Esophagus squamous epithelium (tissue), 5 donors: ENCODE measurements at regions not wholly inside any gene's neighbourhood (a gene's known extent, or its start where the extent isn't known, plus 50 kb on each side); places are given as distances from the start of the nearest gene placed in this dataset.

Experiments used
- DNase-seq: peaks from one replicate; lab custom pipeline; 2025; lab: John Stamatoyannopoulos, UW
- H3K27ac ChIP-seq, 4 donors: fragments of 200-600 bp; sonication (generic); one replicate each; pipeline ENCODE4 v1.5.1; 2016 to 2019; ENCODE audit warnings: mild to moderate bottlenecking in 1 of 4
- H3K27me3 ChIP-seq, 4 donors: fragments of 200-600 bp; sonication (generic); 1 replicate in 3 of 4; 2 replicates in 1 of 4; pipeline versions ENCODE4 v1.5.1 to v1.6.0; 2017 to 2021; ENCODE audit warnings: antibody characterized with exemption in 1 of 4
- H3K36me3 ChIP-seq, 3 donors: fragments of 200-600 bp; sonication (generic); one replicate each; pipeline ENCODE4 v1.5.1; 2016 to 2019
- H3K4me1 ChIP-seq, 3 donors: fragments of 200-600 bp; sonication (generic); one replicate each; pipeline ENCODE4 v1.5.1; 2017 to 2019
- H3K4me3 ChIP-seq, 4 donors: fragments of 200-600 bp; sonication (generic); 1 replicate in 3 of 4; 2 replicates in 1 of 4; pipeline ENCODE4 v1.5.1; 2016 to 2019; ENCODE audit warnings: mild to moderate bottlenecking in 2 of 4, moderate library complexity in 1 of 4
- H3K9me3 ChIP-seq, 3 donors: fragments of 200-600 bp; sonication (generic); one replicate each; pipeline ENCODE4 v1.5.1; 2016 to 2019
- CTCF ChIP-seq, 6 experiments: fragments of 450-650 bp in 4 of 6; fragments of 200-600 bp in 2 of 6; sonication (generic) in 2 of 6; IDR thresholded peaks; one replicate each; pipeline ENCODE4 v1.5.1; 2016 to 2019; ENCODE audit warnings: antibody characterized with exemption in 6 of 6, mild to moderate bottlenecking in 4 of 6, moderate library complexity in 4 of 6
- POLR2A ChIP-seq, 4 donors: fragments of 450-650 bp; IDR thresholded peaks; one replicate each; pipeline ENCODE4 v1.6.1; 2017; ENCODE audit warnings: antibody characterized with exemption in 4 of 4, mild to moderate bottlenecking in 4 of 4, moderate library complexity in 3 of 4
- WGBS, 2 donors: methylation state at CpG; one replicate each; pipeline ENCODE4 v1.1.5; 2018; 5-methylcytosine and 5-hydroxymethylcytosine counted together
- intact Hi-C: fragments of 100-400 bp; cut with DNase I; formaldehyde crosslinking; loops from one replicate; pipeline ENCODE4 v1.15.0; 2022
- donor health status: DM: yes; HTN: yes; CAD: no.

DNA sequence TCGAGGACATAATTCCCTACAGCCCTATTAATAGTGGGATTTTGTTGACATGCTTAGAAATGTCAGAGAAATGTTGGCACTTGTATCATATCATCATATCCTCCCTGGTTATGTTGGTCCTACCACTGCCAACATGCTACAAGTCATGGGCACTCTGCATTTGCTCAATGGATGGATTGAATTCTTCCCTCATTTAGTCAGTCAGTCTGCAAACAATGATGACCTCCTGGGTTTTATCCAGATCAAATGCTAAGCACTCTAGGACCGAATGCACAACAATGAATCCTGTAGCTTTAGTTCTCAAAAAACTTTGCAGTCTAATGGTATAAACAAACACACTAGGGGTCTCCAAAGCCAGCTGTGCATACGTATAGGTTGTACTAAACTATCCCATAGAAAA lies 357.2 kb upstream of the DPYD start:
- no peak overlapping the region for H3K4me3 ChIP-seq
- no peaks in the 10 kb centered on the region for H3K4me1 ChIP-seq
- H3K27me3 ChIP-seq: no peaks in the 10 kb centered on the region
- H3K9me3 ChIP-seq: no peaks in the 10 kb centered on the region
- no peaks in the 10 kb centered on the region for H3K36me3 ChIP-seq
- no peak for TF ChIP-seq CTCF (IDR thresholded peaks at IDR 0.05)
- TF ChIP-seq POLR2A (IDR thresholded peaks at IDR 0.05): no peak
- intact Hi-C loops: no loop called here
- 65 to 75% methylated on average over 3 of the region's 3 CpGs for WGBS, 2 donors
- DNase-seq: no peak
- no peak overlapping the region for H3K27ac ChIP-seq

GRCh38 chr1:98277118-98277517 lies 356.3 kb upstream of the DPYD start:
- 55 to 60% methylated on average over 2 of the region's 2 CpGs for whole genome bisulfite sequencing, 2 donors
- Histone ChIP-seq H3K4me3 (no peak overlapping the region), H3K4me1 (no peaks in the 10 kb centered on the region), H3K27me3 (no peaks in the 10 kb centered on the region), H3K9me3 (no peaks in the 10 kb centered on the region), H3K27ac (no peak overlapping the region), H3K36me3 (no peaks in the 10 kb centered on the region)
- no peak for DNase-seq
- TF ChIP-seq POLR2A (IDR thresholded peaks at IDR 0.05): no peak
- no peak for TF ChIP-seq CTCF (IDR thresholded peaks at IDR 0.05)
- intact Hi-C loops: no loop called here

DNA sequence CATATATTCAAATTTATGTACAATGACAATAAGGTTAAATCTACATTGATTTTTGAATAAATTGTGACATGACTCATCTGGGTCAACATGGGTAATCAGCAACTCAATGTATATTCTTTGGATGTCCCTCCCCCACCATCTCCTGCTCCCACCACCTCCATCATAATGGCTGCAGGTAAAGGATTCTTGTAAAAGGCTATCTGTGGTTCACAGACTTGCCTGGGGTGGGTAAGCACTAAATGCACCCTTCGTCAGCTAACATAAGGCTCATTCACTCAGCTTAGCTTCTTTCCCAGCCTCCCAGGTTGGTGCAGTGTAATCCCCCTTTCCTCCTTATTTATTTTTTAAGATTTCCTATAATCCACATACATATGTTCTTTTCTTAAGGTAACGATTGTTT lies 355.7 kb upstream of the DPYD start:
- Histone ChIP-seq H3K27ac (no peak overlapping the region), H3K36me3 (no peaks in the 10 kb centered on the region), H3K27me3 (no peaks in the 10 kb centered on the region), H3K4me1 (no peaks in the 10 kb centered on the region), H3K9me3 (no peaks in the 10 kb centered on the region), H3K4me3 (no peak overlapping the region)
- TF ChIP-seq CTCF (IDR thresholded peaks at IDR 0.05) (no peak), POLR2A (IDR thresholded peaks at IDR 0.05) (no peak)
- intact Hi-C loops: no loop called here
- no peak for DNase-seq
- WGBS, 2 donors: 89% methylated on average over 2 of the region's 2 CpGs

DNA sequence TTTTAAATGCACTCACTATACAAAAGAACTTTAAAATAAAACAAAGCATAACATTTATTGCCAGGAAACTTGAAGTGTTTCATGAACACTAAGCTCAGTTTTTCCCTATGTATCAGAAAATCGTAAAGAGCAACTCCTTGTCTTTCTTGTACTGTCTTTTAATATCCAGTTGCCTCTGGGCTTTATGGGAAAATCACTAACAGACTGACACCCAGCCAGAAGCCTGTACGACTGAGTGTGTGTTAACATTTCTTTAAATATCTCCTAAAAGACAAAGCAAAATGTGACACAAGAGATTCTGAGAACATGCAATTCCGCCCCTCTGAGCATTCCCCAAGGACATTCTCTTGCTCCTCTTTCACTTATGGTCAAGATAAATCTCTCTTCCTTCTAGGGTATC lies 347.5 kb upstream of the DPYD start:
- no peak for DNase-seq
- Histone ChIP-seq H3K27me3 (no peaks in the 10 kb centered on the region), H3K4me3 (no peak overlapping the region), H3K9me3 (no peaks in the 10 kb centered on the region), H3K4me1 (no peaks in the 10 kb centered on the region), H3K27ac (no peak overlapping the region), H3K36me3 (no peaks in the 10 kb centered on the region)
- intact Hi-C loops: no loop called here
- no peak for TF ChIP-seq POLR2A (IDR thresholded peaks at IDR 0.05)
- TF ChIP-seq CTCF (IDR thresholded peaks at IDR 0.05): no peak
- 44 to 48% methylated on average over 3 of the region's 3 CpGs for WGBS, 2 donors

DNA sequence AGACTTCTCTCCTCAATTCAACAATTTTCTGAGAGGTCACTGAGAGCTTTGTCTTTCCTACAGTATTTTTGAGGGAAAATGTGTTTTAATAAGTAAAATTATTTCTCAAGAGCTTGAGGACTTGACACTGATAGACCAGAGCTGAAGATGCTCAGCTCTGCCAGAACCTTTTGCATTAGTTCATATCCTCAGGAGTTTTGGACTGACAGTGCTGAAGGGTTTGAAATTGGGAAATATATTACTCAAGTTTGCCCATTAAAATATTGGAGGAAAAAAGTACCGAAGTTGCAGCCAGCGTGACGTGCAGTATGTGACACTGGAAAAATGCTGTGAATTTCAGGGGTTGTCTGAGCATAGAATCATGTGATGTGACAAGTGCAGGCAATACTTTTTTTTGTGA lies 346.6 kb upstream of the DPYD start:
- H3K27ac ChIP-seq: no peak overlapping the region
- H3K9me3 ChIP-seq: no peaks in the 10 kb centered on the region
- H3K36me3 ChIP-seq: no peaks in the 10 kb centered on the region
- H3K4me3 ChIP-seq: no peak overlapping the region
- H3K27me3 ChIP-seq: no peaks in the 10 kb centered on the region
- whole genome bisulfite sequencing, 2 donors: 89 to 90% methylated on average over 3 of the region's 3 CpGs
- no peaks in the 10 kb centered on the region for H3K4me1 ChIP-seq
- intact Hi-C loops: no loop called here
- no peak for DNase-seq
- no peak for TF ChIP-seq CTCF (IDR thresholded peaks at IDR 0.05)
- no peak for TF ChIP-seq POLR2A (IDR thresholded peaks at IDR 0.05)
